ENCODE measurements at regions not wholly inside any gene's neighbourhood (a gene's known extent, or its start where the extent isn't known, plus 50 kb on each side); places are given as distances from the start of the nearest gene placed in this dataset.

GRCh38 chr2:79453918-79454317, 58.9 kb upstream of the CTNNA2 start:
- DNase-seq, result no peak

GRCh38 chr2:79452651-79453050, 60.2 kb upstream of the CTNNA2 start:
- DNase-seq, result no peak

GRCh38 chr2:79447463-79447862, 65.4 kb upstream of the CTNNA2 start:
- no peak for DNase-seq

- no peak for DNase-seq
Measured at GRCh38 chr2:79446313-79446712, 66.5 kb upstream of the CTNNA2 start.

DNA sequence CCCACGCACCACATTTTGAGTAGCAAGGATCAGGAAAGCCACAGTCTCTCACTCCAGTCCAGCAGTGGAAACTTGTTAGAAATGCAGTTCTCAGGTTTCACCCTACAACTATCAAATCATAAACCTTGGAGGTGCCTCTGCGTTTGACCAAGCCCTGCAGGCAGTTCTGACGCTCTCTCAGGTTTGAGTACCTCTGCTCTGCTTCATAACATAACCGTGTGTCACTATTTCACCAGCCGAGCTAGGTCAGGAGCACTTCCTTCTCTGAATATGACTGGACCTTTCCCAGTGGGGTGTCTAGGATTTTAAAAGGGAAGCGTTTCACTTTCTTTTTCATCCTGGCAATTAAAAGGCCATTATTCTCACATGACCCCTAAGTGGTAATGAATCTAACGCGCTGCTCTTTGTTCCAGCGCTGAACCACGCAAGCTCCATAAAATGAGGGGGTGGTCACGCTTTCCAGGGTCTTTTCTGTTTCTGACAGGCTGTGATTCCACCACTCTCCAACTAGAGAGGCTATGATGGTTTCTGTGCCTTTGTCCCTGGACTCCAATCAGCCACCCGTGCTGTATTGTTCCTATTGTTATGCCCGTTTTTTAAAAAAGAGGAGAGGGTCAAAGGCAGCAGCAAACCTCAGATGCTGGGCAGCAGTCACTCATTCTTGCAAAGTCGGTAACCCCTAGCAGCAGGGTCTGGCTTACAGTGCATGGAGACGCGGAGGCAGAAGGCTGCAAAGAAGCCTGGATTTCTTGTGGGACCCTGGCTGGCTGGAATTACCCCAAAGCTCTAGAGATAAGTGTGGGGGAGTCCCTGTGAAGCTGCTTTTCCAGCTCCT, 75.2 kb upstream of the CTNNA2 start:
- DNase-seq, result no peak

GRCh38 chr2:79434362-79434761, 78.5 kb upstream of the CTNNA2 start:
- no peak for DNase-seq

- DNase-seq, result no peak
Measured at GRCh38 chr2:79432731-79433146, 80.1 kb upstream of the CTNNA2 start.

DNA sequence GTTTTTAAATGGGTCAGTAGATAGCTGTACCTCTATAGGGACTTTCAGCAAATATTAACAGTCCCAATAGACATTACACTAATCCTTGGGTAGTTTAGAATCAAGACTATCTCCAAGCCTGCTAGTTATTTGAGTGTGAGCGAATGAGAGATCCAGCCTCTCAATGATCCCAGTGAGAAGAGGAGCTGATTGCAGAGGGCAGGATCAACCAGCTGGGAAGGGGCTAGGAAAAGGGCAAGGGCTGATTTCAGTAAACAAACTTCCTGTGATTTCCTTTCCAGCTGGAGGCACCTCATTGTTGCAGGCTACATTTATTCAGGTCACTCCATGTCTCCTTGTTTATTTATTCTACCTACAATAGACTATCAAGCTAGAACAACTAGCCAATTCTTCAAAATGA, 84.1 kb upstream of the CTNNA2 start:
- no peak for DNase-seq

- DNase-seq, result no peak
Measured at GRCh38 chr2:79414690-79415089, 98.2 kb upstream of the CTNNA2 start.

DNA sequence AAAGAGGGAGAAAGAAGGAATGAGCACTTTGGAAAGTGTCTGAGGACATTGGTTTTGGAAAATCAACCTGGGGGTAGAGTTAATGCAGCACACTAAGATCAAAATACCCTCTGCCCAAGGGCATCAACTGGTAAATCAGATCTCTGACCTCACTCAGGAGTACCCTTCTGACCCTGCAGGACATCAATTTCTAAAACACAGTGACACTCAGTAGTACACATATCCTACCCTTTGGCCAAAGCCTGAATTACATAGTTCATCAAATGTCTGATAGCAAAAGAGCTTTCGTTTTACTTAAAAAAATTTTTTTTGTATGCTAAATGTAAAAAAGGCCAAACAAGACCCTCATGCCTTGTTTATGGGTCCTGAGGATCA, 118.4 kb upstream of the CTNNA2 start:
- DNase-seq, result no peak

DNA sequence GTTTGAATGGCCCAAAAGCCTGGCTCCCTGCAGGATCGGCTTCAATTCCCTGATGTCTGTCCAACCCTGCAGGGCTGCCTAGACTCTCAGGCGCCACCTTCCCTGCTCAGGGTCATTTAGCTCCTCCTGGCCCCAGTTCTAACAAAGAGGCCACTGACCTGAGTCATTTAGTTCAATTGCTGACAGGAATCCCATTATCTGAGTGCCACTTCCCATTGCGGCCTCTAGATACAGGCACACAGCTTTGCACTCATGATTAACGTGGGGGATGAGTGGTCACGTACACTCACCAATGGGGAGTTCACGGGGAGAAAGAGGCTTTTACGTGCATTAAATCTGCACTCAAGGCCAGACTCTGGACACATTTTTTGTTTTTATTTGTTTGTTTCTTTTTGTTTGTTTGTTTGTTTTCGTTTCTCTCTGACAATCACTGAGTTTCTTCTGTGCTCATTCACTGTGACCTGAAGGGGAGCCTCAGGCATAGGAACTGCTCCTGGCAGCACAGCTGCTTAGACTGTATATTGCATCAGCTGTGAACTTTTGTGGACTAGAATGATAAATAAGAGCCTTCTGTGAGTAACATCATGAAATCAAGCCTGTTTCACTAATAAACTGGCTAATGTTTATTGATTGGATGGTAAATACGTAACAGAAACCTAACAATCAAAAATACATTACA, 118.9 kb upstream of the CTNNA2 start:
- DNase-seq, result no peak

- no peak for DNase-seq
Measured at GRCh38 chr2:79393107-79393685, 119.7 kb upstream of the CTNNA2 start.

- no peak for DNase-seq
Measured at GRCh38 chr2:79389481-79389880, 123.4 kb upstream of the CTNNA2 start.

DNA sequence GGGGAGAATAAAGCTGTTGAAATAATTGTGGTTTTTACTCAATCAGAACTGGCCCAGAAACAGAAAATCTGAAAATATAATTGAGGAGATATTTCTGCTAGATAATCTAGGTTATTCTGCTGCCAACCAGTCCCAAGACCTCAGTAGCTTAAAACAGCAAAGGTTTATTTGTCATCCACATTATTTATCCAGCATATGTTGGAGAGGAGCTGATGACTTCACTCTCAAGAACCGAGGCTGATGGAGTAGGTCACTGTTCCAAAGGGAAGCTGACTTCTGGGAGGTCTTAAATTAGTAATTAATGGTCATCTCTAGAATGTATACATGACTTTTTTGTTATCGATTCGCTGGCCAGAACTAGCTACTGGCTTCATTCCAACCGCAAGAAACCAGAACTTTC, 124.8 kb upstream of the CTNNA2 start:
- DNase-seq, result no peak

DNA sequence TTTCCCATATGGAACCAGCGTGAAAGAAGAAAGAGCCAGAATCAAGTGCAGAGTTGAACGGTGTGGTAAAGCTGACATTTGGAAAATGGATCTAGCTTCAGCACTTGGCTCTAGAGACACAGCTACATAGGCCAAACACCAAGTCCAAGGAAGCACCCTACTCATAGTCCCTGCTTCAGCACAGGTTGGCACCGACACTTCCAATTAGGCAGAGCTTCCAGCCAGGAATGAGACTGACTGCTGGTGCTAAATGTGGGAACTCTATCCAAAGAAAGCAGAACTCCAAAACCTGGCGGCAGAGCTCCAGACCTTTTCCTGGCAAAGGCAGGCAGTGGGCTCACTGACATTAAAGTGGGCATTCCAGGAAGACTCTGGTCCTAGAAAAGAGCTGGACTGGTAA, 125.4 kb upstream of the CTNNA2 start:
- peak; percentile 42 for DNase-seq

- DNase-seq, result no peak
Measured at GRCh38 chr2:79383681-79384080, 129.2 kb upstream of the CTNNA2 start.

DNA sequence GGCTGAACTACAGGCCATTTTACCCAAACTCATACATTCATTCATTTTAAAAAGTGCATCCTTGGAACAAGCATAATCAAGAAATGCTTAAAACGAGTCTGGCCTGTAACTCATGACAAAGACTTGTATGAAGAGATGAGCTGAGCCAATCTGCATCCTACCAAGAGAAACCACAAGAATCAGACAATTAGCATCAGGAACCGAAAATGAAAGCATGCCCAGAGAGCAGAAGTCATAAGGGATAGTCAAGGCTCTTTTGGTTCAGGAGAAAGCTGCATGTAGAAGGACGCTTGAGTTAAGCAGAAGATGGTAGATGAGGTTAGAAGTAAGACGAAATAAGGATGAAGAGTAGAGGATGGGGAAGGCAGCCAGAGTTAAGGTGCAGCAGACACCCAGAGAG, 137.0 kb upstream of the CTNNA2 start:
- DNase-seq, result no peak

DNA sequence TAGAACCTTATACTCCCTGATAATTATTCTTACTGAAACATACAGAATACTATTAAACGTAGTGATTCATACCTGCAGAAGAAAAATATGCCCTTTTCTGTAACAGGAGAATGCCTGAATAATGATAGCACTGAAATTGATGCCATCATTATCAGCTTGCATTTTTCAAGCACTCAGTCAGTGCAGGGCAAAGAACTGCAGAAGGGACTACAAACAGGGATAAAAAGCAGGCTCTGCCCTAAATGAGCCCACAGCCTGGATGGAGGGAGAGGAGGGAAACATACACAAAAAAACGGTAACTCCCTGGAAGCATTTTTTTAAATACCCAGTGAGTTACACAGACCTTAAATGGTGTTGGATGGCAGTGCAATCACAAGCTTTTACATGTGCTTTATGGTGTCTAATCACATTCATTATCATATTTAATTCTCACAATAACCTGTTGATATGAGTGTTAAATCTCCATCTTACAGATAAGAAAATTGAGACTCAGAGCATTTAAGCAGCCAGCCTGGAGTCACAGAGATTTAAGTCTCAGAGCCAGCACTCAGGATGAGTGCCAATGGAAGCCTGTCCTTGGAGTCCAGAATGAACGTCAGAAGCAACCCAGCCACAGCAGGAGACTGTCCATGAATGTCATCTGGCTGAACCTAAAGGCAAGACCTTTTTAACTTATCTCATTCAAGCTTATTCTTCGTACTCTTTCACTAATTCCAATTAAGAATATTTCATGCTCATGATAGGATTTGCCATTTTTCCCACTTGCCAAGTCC, 139.3 kb upstream of the CTNNA2 start:
- DNase-seq, result no peak

- no peak for DNase-seq
Measured at GRCh38 chr2:79370976-79371538, 141.8 kb upstream of the CTNNA2 start.

DNA sequence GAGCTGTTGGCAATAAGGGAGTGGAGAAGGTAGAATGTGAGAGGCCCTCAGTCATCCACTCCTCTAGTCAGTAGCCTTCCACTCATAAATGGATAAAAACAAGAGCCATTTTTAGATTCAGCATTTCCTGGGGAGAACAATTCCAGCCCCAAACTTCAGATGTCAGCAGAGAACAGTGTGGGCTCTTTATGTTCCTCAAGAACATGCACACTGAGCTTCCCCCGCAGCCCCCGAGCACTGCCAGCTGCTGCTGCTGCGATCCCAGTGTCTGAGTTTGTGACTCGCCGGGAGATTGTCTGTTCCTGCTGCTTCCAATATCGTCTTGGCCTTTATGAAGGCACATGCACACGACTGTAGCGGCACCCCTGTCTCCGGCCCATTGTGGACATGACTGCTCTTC, 143.7 kb upstream of the CTNNA2 start:
- no peak for DNase-seq

- no peak for DNase-seq
Measured at GRCh38 chr2:79368116-79368630, 144.7 kb upstream of the CTNNA2 start.

- no peak for DNase-seq
Measured at GRCh38 chr2:79359419-79359818, 153.4 kb upstream of the CTNNA2 start.

DNA sequence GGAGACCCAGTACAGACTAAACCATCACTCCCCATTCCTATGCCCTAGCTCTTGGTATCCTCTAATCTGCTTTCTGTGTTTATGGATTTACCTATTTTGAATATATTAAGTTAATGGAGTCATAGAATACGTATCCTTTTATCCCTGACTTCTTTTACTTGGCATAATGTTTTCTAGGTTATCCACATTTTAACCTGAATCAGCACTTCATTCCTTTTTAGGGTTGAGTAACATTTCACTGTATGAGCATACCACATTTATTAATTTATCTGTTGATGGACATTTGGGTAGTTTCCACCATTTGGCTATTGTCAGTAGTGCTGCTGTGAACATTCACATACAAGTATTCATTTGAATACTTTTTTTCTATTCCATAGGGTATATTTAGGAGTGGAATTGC, 157.3 kb upstream of the CTNNA2 start:
- DNase-seq, result no peak
